Occipital lobe (tissue), 1 donor: ENCODE measurements at regions not wholly inside any gene's neighbourhood (a gene's known extent, or its start where the extent isn't known, plus 50 kb on each side); places are given as distances from the start of the nearest gene placed in this dataset.
"Not testable (repeated sequence)": the region's sequence is repeated elsewhere in the genome, so short reads cannot be mapped to it uniquely, and the experiment has no call there.

ENCODE experiments used
- DNase-seq: peaks from one replicate; lab custom pipeline; 2025; lab: John Stamatoyannopoulos, UW

- no peak for DNase-seq
Measured at GRCh38 chr5:91534332-91534731, 151.2 kb upstream of the ARRDC3 start.

DNA sequence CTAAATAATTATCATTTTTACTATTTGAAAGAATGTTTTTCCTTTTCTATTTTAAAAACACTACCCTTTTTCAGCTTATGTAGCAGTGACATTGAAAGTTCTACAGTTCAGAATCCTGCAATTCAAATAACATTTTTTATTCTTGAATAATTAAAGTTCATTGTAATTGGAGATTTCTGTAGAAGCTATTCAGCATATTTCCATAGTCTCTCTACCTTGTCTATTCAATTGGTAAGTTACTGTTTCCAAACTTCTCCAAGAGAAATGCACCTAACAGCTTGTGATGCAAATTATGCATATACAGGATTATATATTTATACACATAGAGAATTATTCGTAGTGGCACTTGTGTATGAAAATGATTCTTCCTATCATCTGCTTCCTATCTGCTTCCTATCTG lies 149.7 kb upstream of the ARRDC3 start:
- no peak for DNase-seq

DNA sequence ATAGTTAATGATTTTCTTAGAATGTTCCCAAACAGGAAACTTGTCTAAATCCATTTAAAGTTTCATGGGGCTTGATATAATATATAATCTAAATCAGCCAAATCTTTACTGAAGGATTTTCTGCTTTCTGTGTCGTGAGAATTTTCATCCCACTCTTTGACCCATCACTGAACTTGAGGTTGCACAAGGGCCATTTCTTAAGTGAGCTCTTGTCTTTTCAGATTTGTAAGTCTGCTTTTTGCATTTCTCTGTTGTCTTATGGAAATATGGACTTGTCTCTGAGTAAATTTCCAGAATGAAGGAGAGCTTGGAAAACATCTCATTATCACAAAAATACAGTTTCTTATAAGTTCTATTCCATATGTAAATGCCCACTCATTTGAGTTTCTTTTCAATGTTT lies 149.2 kb upstream of the ARRDC3 start:
- DNase-seq = no peak

- no peak for DNase-seq
Measured at GRCh38 chr5:91528831-91529230, 145.7 kb upstream of the ARRDC3 start.

GRCh38 chr5:91521785-91522184 lies 138.7 kb upstream of the ARRDC3 start:
- no peak for DNase-seq

DNA sequence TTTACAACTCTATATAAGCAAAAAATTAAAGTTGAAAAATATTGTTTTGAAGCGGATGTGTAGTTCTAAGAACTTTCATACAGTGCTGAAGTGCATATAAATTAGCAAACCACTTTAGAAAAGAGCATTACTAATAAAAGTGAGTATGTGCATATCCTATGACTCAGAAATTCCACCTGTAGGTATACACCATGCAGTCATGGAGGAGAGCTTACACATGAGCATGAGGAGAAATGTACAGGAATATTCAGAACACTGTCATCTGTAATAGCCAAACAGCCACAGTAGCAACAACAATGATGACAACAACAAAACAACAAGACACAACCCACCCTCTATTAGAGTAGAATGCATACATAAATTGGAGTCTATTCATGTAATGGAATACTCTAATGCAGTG lies 138.2 kb upstream of the ARRDC3 start:
- no peak for DNase-seq

GRCh38 chr5:91514400-91514799 lies 131.3 kb upstream of the ARRDC3 start:
- no peak for DNase-seq

DNA sequence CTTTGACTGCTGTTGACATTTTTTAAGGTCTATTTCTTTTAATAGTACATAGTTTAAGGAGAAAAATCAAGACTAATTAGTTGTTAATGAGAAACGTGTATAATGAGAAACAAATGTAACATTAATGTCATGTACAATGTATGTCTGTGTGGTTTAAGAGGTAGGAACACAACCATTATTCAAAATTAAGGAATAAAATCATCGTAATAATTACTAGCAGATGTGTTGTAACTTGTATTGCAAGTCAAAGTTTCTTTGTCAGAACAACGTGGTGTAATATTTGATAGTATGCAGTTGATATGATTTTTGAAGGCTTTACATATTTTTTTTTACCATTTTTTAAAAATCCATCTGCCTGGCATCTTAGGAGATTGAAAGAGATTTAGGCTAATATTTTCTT lies 120.2 kb upstream of the ARRDC3 start:
- DNase-seq = no peak

- no peak for DNase-seq
Measured at GRCh38 chr5:91500758-91501157, 117.6 kb upstream of the ARRDC3 start.

DNA sequence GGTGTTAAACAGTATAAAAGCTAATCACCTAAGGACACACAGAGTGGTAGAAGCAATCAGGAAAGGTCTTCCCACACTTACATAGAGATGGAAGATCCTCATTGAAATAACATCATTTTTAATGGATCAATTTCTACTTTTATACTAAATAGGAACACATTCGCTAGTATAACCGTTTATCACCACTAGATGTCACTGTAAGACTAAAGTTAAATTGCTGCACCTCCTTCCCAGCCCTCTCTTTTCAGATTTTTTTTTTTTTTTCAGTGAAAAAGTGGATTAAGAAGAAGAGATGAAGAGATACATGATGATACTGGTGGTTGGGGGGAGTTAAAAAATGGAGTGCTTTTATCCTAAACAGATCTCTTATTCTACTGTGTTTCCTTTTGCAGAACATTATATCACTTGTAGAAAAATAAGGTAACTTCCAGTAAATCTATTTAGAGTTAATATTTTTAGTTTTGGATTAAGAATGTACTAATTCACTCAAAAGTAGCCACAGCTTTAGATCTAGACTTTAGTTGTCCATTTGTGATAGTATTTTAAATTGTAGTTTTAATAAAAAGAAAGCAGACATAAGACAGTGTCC lies 116.9 kb upstream of the ARRDC3 start:
- no peak for DNase-seq

GRCh38 chr5:91495699-91496098 lies 112.6 kb upstream of the ARRDC3 start:
- no peak for DNase-seq

DNA sequence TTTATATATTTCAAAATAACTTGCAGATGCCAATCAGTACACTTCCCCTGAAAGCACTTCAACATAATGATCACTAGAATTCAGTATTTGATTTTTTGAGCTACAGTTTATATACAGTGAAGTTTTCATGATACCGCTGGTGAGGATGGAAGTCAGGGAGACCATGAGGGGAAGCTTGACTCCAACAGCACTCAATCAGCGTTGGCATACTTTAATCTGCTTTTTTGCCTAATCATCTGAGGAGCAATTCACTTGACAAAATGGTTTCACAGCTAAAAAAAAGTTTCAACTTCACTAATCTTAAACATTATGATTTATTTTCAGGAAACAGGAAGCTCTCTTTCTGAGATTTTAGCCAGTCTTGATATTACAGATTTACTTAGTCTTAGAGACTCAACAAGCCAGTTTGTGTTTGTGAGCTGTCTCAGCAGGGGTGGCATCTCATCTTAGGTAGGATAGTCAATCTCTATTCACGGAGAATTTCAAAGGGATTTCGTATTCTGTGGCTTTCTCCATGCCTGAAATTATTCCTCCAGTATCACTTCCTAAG lies 111.4 kb upstream of the ARRDC3 start:
- no peak for DNase-seq

DNA sequence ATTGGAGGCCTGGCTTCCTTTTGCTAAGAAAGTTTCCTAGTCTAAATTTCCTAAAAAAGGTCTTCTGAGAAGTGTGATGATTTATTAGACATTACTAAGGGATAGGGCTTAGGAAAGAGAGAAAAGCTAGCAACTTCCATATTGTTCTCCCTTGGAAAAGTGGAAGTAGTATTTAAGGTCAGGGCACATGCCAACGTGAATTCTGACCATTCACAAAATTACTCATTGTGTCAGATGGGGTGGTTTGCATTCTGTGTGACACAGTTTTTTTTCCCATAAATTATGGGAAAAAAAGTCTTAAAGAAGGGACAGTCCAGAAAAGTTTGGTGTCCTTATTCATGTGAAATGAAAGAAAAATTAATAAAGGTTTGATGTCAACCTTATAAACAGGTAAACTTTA lies 110.0 kb upstream of the ARRDC3 start:
- DNase-seq = no peak

GRCh38 chr5:91491229-91491628 lies 108.1 kb upstream of the ARRDC3 start:
- DNase-seq = no peak

- DNase-seq = no peak
Measured at GRCh38 chr5:91490316-91490715, 107.2 kb upstream of the ARRDC3 start.

DNA sequence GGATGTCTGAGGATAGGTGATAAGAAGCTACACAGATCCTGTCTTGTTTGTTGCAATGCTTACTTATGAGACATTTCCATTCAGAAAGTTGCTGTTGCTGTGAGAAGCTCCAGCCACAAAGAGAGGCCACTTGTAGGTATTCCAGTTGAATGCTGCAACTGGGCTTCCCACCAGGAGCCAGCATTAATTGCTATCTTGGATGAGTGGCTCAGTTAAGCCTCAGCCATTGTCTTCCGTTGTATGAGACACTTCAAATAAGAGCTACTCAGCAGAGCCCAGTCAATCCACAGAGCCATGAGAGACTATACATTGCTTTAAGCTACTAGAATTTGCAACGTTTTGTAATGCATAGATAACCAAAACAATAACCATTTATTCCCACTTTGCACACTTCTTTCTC lies 104.3 kb upstream of the ARRDC3 start:
- no peak for DNase-seq

DNA sequence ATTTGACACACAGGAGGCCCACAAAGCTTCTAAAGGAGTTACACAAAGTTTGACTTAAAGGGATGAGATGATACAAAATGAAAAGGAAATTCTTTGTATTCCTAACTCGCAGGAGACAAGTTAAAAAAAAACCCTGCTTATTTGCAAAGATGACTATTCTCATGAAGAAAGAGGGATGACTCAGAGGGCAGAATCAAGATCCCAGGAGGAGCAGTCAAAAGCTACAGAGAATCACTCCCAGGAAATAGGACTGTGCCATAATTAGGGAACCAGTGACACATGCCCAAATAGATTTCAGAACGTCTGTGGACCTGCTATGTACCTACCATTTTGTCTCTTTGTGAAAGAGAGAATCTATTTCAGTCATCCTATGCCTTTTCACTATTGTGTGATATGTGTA lies 103.5 kb upstream of the ARRDC3 start:
- no peak for DNase-seq

- no peak for DNase-seq
Measured at GRCh38 chr5:91484662-91485061, 101.5 kb upstream of the ARRDC3 start.

DNA sequence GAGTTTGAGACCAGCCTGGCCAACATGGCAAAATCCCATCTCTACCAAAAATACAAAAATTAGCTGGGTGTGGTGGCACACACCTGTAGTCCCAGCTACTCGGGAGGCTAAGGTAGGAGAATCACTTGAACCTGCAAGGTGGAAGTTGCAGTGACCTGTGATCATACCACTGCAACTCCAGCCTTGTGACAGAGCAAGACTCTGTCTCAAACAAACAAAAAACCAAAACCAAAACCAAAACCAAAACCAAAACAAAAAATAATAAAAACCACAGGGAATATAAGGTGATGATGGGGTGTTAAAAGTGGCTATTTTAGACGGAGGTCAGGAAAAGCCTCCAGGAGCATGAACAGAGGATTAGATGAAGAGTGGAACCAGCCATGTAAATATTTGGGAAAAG lies 96.3 kb upstream of the ARRDC3 start:
- not testable (repeated sequence) for DNase-seq

DNA sequence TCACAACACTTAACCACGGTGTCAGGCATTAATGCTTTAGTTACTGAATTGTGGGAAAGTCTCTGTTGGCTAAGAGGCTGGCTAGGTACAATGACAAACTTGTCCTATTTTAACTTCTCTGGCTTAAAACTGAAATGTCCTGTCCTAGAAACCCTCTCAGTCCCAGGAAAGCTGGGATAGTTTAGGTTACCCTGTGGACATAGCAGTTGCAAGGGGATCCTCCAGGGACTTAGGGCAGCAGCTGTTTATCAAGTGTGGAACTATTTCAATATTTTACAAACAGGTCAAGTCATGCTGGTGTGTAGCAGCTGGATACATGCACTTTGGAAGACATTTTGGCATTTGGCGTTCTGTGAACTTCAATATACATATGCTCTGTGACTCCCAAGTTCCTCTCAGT lies 95.0 kb upstream of the ARRDC3 start:
- DNase-seq = no peak

DNA sequence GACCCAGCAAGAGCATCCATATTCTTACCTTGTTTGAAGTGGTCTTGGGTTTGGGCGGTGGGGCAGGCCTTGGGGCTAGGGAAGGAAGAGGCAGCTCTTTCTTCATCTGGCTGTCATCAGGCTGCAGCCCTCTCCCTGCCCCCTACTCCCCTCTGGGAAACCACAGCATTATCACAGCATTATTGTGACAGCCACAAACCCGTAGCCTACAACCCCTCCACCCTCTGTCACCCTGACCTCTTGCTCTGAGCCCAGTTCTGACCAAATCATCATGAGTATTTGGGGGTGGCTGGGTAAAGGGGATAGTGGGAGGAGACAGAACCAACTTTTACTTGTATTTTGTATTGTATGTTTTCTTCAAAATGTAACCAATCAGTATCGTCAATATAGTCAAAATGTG lies 94.3 kb upstream of the ARRDC3 start:
- DNase-seq = no peak

- no peak for DNase-seq
Measured at GRCh38 chr5:91474201-91474600, 91.1 kb upstream of the ARRDC3 start.

DNA sequence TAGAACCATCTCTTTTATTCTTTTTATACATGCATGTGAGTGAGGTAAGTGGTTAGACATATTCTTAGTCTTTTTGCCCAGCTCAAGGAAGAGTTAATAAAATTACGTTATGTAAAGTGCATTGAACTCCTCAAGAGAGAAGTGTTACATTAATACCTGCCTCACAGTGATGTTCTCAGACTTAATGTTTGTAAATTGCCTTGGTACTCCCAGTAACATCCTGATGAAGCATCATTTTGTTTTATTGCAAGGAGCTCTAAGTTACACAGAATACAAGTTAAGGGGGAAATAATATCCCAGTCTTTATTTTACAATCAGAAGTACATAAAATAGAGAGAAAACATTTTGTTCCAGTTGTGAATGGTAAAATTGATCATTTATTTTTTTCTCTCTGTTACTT lies 89.5 kb upstream of the ARRDC3 start:
- DNase-seq = no peak
